OCI-LY7 (cell line): ENCODE measurements at regions not wholly inside any gene's neighbourhood (a gene's known extent, or its start where the extent isn't known, plus 50 kb on each side); places are given as distances from the start of the nearest gene placed in this dataset.

ENCODE experiments used
- BruUV-seq: library from RNA; stranded (reverse); fragments of 400-500 nt; replicated peaks from 2 replicates; lab custom pipeline; 2021; lab: Mats Ljungman, UMichigan
- CTCF ChIA-PET: fragments of 300-600 bp; sonication (Branson Sonifier 250); formaldehyde crosslinking; loops from one replicate; lab custom pipeline; 2022; ENCODE audit warnings: antibody characterized with exemption; ENCODE audit not compliant: unreplicated experiment; lab: Charles Lee
- POLR2A ChIA-PET: fragments of 300-600 bp; sonication (Branson Sonifier 250); formaldehyde crosslinking; loops from one replicate; lab custom pipeline; 2022; ENCODE audit warnings: antibody characterized with exemption; lab: Charles Lee
- DNase-seq: peaks from one replicate; pipeline ENCODE4 v3.0.0-alpha.2; 2015; ENCODE audit warnings: low spot score
- H2AFZ ChIP-seq: fragments of 200-600 bp; sonication (generic), shearing (Covaris generic); 2 replicates; pipeline ENCODE4 v1.6.1; 2014; ENCODE audit warnings: mild to moderate bottlenecking, antibody characterized with exemption, low read length, moderate library complexity
- H3K27ac ChIP-seq: fragments of 200-600 bp; sonication (generic); 2 replicates; pipeline ENCODE4 v1.5.1; 2014; ENCODE audit warnings: mixed run types, low read depth, mild to moderate bottlenecking, moderate library complexity, low read length, inconsistent platforms; ENCODE audit not compliant: poor library complexity, severe bottlenecking
- H3K36me3 ChIP-seq: fragments of 200-600 bp; sonication (generic); 2 replicates; pipeline ENCODE4 v1.6.1; 2014; ENCODE audit warnings: mild to moderate bottlenecking, antibody characterized with exemption, low read length, moderate library complexity, mixed read lengths; ENCODE audit not compliant: insufficient read depth
- H3K4me1 ChIP-seq: fragments of 200-600 bp; sonication (generic); 2 replicates; pipeline ENCODE4 v1.5.1; 2014; ENCODE audit warnings: mild to moderate bottlenecking, low read length; ENCODE audit not compliant: insufficient read depth, poor library complexity, severe bottlenecking
- H3K4me2 ChIP-seq: fragments of 200-600 bp; sonication (generic); 2 replicates; pipeline ENCODE4 v1.6.1; 2014; ENCODE audit warnings: mild to moderate bottlenecking, low read length
- H3K4me3 ChIP-seq: fragments of 200-600 bp; sonication (generic); 2 replicates; pipeline ENCODE4 v1.5.1; 2014; ENCODE audit warnings: mild to moderate bottlenecking, low read depth, low read length; ENCODE audit not compliant: poor library complexity, severe bottlenecking
- H3K79me2 ChIP-seq: fragments of 200-600 bp; sonication (generic); 2 replicates; pipeline ENCODE4 v1.6.1; 2016; ENCODE audit warnings: low read depth, mild to moderate bottlenecking, low read length, moderate library complexity, mixed read lengths; ENCODE audit not compliant: insufficient read depth
- H3K9me2 ChIP-seq: fragments of 200-600 bp; sonication (generic); 2 replicates; pipeline ENCODE4 v1.6.1; 2016; ENCODE audit warnings: mild to moderate bottlenecking, low read length, mixed read lengths; ENCODE audit not compliant: insufficient read depth
- H3K9me3 ChIP-seq: fragments of 200-600 bp; sonication (generic); 2 replicates; pipeline ENCODE4 v1.6.1; 2014; ENCODE audit warnings: mild to moderate bottlenecking, mixed run types, low read length, mixed read lengths
- H4K20me1 ChIP-seq: fragments of 200-600 bp; sonication (generic); 2 replicates; pipeline ENCODE4 v1.6.1; 2014; ENCODE audit warnings: mild to moderate bottlenecking, antibody characterized with exemption, low read length, moderate library complexity, mixed read lengths; ENCODE audit not compliant: insufficient read depth
- CTCF ChIP-seq: fragments of 200-600 bp; sonication (generic); conservative IDR thresholded peaks from 2 replicates; pipeline ENCODE4 v1.5.1; 2014; ENCODE audit warnings: mild to moderate bottlenecking, antibody characterized with exemption, low read length, moderate library complexity, mixed read lengths
- EZH2phosphoT487 ChIP-seq: fragments of 200-600 bp; sonication (generic); IDR thresholded peaks from 2 replicates; pipeline ENCODE4 v1.6.1; 2018; ENCODE audit warnings: low read depth, borderline replicate concordance, mild to moderate bottlenecking, mixed run types, antibody characterized with exemption, low read length, moderate library complexity, mixed read lengths
- intact Hi-C: fragments of 100-400 bp; cut with micrococcal nuclease; formaldehyde crosslinking; loops from one replicate; pipeline ENCODE4 v1.10.0; 2022; ENCODE audit not compliant: unreplicated experiment

GRCh38 chr4:125940426-125940825, 625.7 kb downstream of the FAT4 start:
- TF ChIP-seq CTCF (no peak), EZH2phosphoT487 (no peak)
- BruUV-seq: no TSS peak
- Histone ChIP-seq H3K4me3 (no peak overlapping the region), H3K4me2 (no peak overlapping the region), H3K9me3 (no peaks in the 10 kb centered on the region), H3K27ac (no peak overlapping the region), H4K20me1 (no peaks in the 10 kb centered on the region), H2AFZ (no peak overlapping the region), H3K79me2 (no peaks in the 10 kb centered on the region), H3K36me3 (no peaks in the 10 kb centered on the region), H3K4me1 (no peaks in the 10 kb centered on the region), H3K9me2 (no peaks in the 10 kb centered on the region)
- ChIA-PET POLR2A (interaction anchor here (1.4 kb wide), 1 partner anchor 12 kb away, joined by 5 read pairs; no protein-coding TSS in a partner anchor), CTCF (no interaction called here)
- DNase-seq: no peak
- intact Hi-C loops: no loop called here

DNA sequence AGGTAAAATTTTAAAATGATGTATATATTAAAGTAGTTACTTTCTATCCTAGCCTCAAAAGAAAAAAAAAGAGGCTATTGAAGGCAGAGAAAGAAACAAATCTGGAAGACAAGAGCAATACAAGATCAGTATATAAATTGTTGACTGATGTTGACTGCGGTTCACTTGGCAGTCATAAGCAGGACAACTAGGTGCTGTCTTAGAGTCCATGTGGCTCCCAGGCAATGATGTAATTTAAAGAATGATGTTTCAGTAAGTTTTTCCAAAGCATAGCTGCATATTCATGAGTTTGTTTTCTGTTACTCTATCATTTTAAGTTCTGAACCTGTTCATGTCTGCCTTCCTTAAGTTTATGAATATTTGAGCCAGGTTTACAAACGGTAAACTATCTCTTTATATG, 630.2 kb downstream of the FAT4 start:
- intact Hi-C loops: no loop called here
- no peak for DNase-seq
- H3K4me1 ChIP-seq: no peaks in the 10 kb centered on the region

More for the DNA sequence above, 630.2 kb downstream of the FAT4 start:
- H3K4me2 ChIP-seq: no peak overlapping the region
- no peaks in the 10 kb centered on the region for H4K20me1 ChIP-seq
- H3K27ac ChIP-seq: no peak overlapping the region
- TF ChIP-seq EZH2phosphoT487: no peak
- no peak for TF ChIP-seq CTCF
- no peaks in the 10 kb centered on the region for H3K9me3 ChIP-seq
- H3K4me3 ChIP-seq: no peak overlapping the region
- ChIA-PET CTCF (no interaction called here), POLR2A (no interaction called here)
- H2AFZ ChIP-seq: no peak overlapping the region
- H3K79me2 ChIP-seq: no peaks in the 10 kb centered on the region
- no peaks in the 10 kb centered on the region for H3K9me2 ChIP-seq
- BruUV-seq: no TSS peak
- H3K36me3 ChIP-seq: no peaks in the 10 kb centered on the region
